Retinal pigment epithelial cell (primary cell): ENCODE measurements at regions not wholly inside any gene's neighbourhood (a gene's known extent, or its start where the extent isn't known, plus 50 kb on each side); places are given as distances from the start of the nearest gene placed in this dataset.

Experiments used
- DNase-seq: peaks from one replicate; pipeline ENCODE4 v3.0.0-alpha.2; 2010; ENCODE audit warnings: low read depth
- H3K4me3 ChIP-seq: 2 replicates; pipeline ENCODE4 v1.5.1; 2011; ENCODE audit warnings: mild to moderate bottlenecking, low read length, control low read depth, moderate library complexity
- TF ChIP-seq, protein P1 (sequence below): conservative IDR thresholded peaks from 2 replicates; pipeline ENCODE4 v1.5.1; 2011; ENCODE audit warnings: low read depth, low read length, control low read depth, inconsistent platforms

DNA sequence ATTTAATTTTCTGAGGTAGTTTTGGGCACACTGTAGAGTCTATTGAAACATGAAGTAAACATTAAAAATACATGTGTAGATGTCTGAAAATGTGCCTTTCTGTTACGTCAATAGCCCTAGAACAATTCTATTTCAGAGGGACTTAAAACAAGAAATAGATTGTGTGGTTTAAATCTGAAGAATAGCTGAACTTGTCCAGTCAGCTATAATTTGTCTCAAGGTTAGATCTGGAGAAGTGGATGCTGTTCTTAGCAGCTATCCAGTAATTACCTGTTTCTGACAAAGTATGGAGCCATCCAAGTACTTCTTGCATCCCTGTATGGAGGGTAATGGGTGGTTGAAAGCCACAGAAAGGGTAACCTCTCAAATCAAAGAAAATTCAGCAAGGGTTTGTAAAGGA, 92.8 kb downstream of the SEPTIN7 start:
- H3K4me3 ChIP-seq = no peak overlapping the region
- TF ChIP-seq, protein P1, sequence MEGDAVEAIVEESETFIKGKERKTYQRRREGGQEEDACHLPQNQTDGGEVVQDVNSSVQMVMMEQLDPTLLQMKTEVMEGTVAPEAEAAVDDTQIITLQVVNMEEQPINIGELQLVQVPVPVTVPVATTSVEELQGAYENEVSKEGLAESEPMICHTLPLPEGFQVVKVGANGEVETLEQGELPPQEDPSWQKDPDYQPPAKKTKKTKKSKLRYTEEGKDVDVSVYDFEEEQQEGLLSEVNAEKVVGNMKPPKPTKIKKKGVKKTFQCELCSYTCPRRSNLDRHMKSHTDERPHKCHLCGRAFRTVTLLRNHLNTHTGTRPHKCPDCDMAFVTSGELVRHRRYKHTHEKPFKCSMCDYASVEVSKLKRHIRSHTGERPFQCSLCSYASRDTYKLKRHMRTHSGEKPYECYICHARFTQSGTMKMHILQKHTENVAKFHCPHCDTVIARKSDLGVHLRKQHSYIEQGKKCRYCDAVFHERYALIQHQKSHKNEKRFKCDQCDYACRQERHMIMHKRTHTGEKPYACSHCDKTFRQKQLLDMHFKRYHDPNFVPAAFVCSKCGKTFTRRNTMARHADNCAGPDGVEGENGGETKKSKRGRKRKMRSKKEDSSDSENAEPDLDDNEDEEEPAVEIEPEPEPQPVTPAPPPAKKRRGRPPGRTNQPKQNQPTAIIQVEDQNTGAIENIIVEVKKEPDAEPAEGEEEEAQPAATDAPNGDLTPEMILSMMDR = no peak
- DNase-seq = no peak

DNA sequence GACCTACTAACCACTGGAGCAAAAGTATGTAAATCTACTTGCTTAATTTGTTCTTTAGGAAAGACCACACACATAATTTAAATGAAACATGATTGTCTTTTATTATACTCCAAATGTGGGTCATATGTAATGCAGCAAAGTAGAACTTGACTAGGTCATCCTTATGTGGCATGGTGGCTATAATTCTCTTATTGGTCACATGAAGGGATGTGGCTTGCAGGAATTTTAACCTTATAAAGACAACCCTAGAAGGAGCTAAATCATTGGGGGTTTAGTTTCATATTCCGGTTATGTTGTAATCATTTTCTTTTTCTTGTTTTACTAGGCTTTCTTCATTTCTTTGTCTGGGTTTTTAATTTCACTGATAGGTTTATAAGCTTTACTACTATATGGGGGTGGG, 93.9 kb downstream of the SEPTIN7 start:
- TF ChIP-seq, protein P1 = no peak
- no peak for DNase-seq
- no peak overlapping the region for H3K4me3 ChIP-seq

DNA sequence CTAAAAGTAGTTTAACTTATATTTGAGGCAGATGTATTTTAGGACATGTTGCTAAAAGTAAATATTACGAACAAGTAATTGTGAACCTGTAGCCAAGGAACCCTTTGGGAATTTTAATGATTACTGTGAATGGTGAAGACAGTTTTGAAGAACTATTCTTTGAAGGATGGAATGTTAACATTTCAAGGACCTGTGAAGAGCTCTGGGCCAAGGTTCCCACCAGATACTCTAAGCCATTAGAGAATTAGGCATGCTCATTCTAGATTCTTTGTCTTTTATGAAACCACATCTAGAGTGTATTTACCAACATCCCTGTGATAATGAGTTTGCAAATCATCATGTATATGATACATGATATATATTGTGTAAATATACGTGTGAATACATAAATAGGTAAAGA, 99.8 kb downstream of the SEPTIN7 start:
- TF ChIP-seq, protein P1 = no peak
- DNase-seq = no peak
- no peak overlapping the region for H3K4me3 ChIP-seq

DNA sequence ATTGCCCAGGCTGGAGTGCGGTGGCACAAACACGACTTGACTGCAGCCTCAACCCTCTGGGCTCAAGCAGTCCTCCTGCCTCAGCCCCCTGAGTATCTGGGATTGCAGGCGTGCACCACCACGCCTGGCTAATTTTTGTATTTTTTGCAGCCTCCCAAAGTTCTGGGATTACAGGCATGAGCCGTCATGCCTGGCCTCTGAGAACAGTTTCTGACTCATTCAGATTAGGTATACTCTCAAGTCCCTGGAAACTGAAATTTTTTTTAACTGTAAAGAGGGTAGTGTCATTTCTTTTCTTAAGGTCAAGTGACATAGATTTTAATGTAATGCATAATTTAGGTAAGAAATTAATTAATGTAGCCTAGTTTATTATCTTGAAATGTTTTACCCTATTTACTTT, 104.7 kb downstream of the SEPTIN7 start:
- TF ChIP-seq, protein P1 = no peak
- H3K4me3 ChIP-seq = no peak overlapping the region
- DNase-seq = no peak

DNA sequence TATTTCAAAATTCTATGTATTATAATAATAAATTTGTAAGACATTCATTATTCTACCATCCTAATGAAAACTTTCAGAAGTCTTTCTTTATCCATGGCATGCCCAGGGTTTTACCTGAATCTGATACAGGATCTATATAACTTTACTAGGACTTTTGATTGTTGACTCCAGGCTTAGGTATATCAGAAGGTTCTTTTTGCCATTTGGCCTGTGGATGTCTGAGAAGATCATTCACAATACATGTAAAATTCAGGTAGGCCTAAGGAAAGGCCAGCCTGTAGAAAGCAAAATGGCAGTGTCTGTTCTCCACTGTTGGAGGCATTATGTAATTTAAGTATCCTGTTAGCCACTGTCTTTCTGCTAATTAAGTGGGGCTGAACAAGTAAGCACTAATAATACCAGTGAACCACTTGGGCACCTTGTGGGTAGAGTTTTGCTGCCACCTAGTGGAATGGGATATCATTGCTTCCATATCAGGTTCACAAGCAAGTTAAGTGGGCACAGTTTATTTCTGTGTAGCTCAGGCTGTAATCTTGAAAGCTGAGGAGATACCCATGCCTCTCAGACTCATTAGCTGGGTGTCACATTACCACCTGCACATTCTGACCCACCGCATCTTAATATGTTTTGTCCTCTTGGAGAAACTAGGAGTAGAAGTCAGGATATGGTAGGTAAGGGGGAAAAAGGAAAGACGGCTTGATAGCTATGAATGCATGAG, 105.5 kb downstream of the SEPTIN7 start:
- DNase-seq = peak; percentile 46
- no peak overlapping the region for H3K4me3 ChIP-seq
- TF ChIP-seq, protein P1 = peak; percentile 93

DNA sequence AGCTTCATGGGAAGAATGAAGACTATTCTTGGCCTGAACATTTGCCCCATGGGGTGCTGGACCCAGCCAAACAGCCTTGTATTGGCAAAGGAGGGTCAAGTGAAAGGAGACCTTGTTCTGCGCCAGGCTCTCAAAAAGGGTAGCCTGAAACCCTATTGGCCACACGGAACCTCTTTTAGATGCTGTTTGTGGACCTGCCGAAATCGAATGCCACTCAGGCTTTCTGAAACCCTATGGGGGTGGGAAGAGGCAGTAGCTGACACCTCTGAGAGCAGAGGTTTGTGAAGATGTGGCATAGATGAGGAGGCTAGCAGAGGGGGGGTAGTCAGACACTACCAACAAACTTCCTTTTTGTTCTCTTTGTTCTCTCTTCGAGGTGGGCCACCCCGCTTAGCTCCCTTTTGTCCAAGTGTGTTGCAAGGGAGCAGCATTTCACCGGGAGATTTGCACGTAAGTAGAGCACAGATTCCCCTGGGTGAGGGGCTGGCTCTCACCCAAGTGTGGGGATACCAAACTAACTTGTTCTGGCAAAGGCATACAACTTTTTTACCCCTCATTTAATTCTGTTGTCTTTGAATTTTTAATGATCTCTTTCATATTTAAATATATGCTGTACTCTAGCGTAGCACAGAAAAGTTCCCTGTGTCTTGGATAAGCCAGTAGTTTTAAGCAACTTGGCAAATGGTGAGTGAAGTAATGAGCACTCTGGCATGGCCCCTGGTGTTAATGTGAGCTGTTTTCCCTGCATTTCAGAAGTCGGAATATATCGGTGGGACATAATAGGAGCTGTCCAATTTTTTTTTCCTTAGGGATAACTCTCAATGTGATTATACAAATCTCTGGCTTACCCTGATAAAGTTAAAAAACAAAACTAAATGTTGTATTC, 107.7 kb downstream of the SEPTIN7 start:
- TF ChIP-seq, protein P1 = no peak
- no peak for DNase-seq
- H3K4me3 ChIP-seq = no peak overlapping the region
